ENCODE measurements at regions not wholly inside any gene's neighbourhood (a gene's known extent, or its start where the extent isn't known, plus 50 kb on each side); places are given as distances from the start of the nearest gene placed in this dataset.

GRCh38 chr16:52932321-52932720 lies 120.4 kb downstream of the CHD9NB start:
- Histone ChIP-seq H3K27ac (no peak overlapping the region), H3K9me3 (no peaks in the 10 kb centered on the region), H3K4me3 (no peak overlapping the region), H3K27me3 (no peaks in the 10 kb centered on the region), H3K4me1 (no peaks in the 10 kb centered on the region), H3K36me3 (ENCODE audit: low read depth, missing control alignments) (no peaks in the 10 kb centered on the region)
- DNase-seq, result no peak
- TF ChIP-seq POLR2A (IDR thresholded peaks at IDR 0.05), result no peak
- 58 to 61% methylated on average over 2 of the region's 2 CpGs for WGBS, 2 donors
- intact Hi-C loops (cut with DNase I; ENCODE audit: low total_unique reads), result no loop called here

- H3K9me3 ChIP-seq, result no peaks in the 10 kb centered on the region
- no peak for DNase-seq
- intact Hi-C loops (cut with DNase I; ENCODE audit: low total_unique reads), result no loop called here
- WGBS, 2 donors, result 24 to 33% methylated on average over 2 of the region's 2 CpGs
- H3K27ac ChIP-seq, result no peak overlapping the region
- H3K36me3 ChIP-seq (ENCODE audit: low read depth, missing control alignments), result no peaks in the 10 kb centered on the region
- no peaks in the 10 kb centered on the region for H3K4me1 ChIP-seq
- no peak overlapping the region for H3K4me3 ChIP-seq
- TF ChIP-seq POLR2A (IDR thresholded peaks at IDR 0.05) (no peak), CTCF (IDR thresholded peaks at IDR 0.05) (no peak)
- H3K27me3 ChIP-seq, result no peaks in the 10 kb centered on the region
Observed at GRCh38 chr16:52929478-52930400, 123.0 kb downstream of the CHD9NB start.

GRCh38 chr16:52928955-52929354 lies 123.7 kb downstream of the CHD9NB start:
- TF ChIP-seq POLR2A (IDR thresholded peaks at IDR 0.05) (no peak), CTCF (IDR thresholded peaks at IDR 0.05) (no peak)
- intact Hi-C loops (cut with DNase I; ENCODE audit: low total_unique reads), result no loop called here
- DNase-seq, result no peak
- H3K4me3 ChIP-seq, result no peak overlapping the region
- H3K27me3 ChIP-seq, result no peaks in the 10 kb centered on the region
- H3K36me3 ChIP-seq (ENCODE audit: low read depth, missing control alignments), result no peaks in the 10 kb centered on the region
- H3K9me3 ChIP-seq, result no peaks in the 10 kb centered on the region
- H3K27ac ChIP-seq, result no peak overlapping the region
- 78 to 86% methylated on average over 3 of the region's 3 CpGs for WGBS, 2 donors
- H3K4me1 ChIP-seq, result no peaks in the 10 kb centered on the region

- no peaks in the 10 kb centered on the region for H3K27me3 ChIP-seq
- no peak overlapping the region for H3K27ac ChIP-seq
- intact Hi-C loops (cut with DNase I; ENCODE audit: low total_unique reads), result no loop called here
- WGBS, 2 donors, result 68 to 69% methylated on average over 4 of the region's 4 CpGs
- no peaks in the 10 kb centered on the region for H3K4me1 ChIP-seq
- no peak overlapping the region for H3K4me3 ChIP-seq
- DNase-seq, result no peak
- no peak for TF ChIP-seq POLR2A (IDR thresholded peaks at IDR 0.05)
- no peak for TF ChIP-seq CTCF (IDR thresholded peaks at IDR 0.05)
- no peaks in the 10 kb centered on the region for H3K36me3 ChIP-seq (ENCODE audit: low read depth, missing control alignments)
- H3K9me3 ChIP-seq, result no peaks in the 10 kb centered on the region
Observed at GRCh38 chr16:52925143-52925542, 127.6 kb downstream of the CHD9NB start.

- H3K4me3 ChIP-seq, result no peak overlapping the region
- H3K36me3 ChIP-seq (ENCODE audit: low read depth, missing control alignments), result no peaks in the 10 kb centered on the region
- H3K4me1 ChIP-seq, result no peaks in the 10 kb centered on the region
- 84 to 92% methylated on average over 4 of the region's 4 CpGs for WGBS, 2 donors
- H3K27ac ChIP-seq, result no peak overlapping the region
- TF ChIP-seq CTCF (IDR thresholded peaks at IDR 0.05) (no peak), POLR2A (IDR thresholded peaks at IDR 0.05) (no peak)
- no peaks in the 10 kb centered on the region for H3K27me3 ChIP-seq
- H3K9me3 ChIP-seq, result no peaks in the 10 kb centered on the region
- no peak for DNase-seq
- intact Hi-C loops (cut with DNase I; ENCODE audit: low total_unique reads), result no loop called here
Observed at GRCh38 chr16:52924162-52924561, 128.5 kb downstream of the CHD9NB start.

Measured in testis (tissue), 2 donors.